Right lobe of liver (tissue), 4 donors: ENCODE measurements at regions not wholly inside any gene's neighbourhood (a gene's known extent, or its start where the extent isn't known, plus 50 kb on each side); places are given as distances from the start of the nearest gene placed in this dataset.

Experiments used
- POLR2A ChIP-seq: fragments of 450-650 bp; IDR thresholded peaks from one replicate; pipeline ENCODE4 v1.6.1; 2017; ENCODE audit warnings: antibody characterized with exemption, mild to moderate bottlenecking
- TF ChIP-seq, protein P1 (sequence below), 4 donors: fragments of 200-600 bp in 3 of 4; fragments of 450-650 bp in 1 of 4; IDR thresholded peaks; one replicate each; pipeline versions ENCODE4 v1.5.1 to v1.8.0; 2016 to 2022; ENCODE audit warnings: antibody characterized with exemption in 4 of 4, mild to moderate bottlenecking in 2 of 4
- donor health status: DM: no; HTN: no; CAD: no.
- donor health status: DM: no; HTN: no; CAD: no.
- donor health status: DM: no; HTN: yes; CAD: no.

DNA sequence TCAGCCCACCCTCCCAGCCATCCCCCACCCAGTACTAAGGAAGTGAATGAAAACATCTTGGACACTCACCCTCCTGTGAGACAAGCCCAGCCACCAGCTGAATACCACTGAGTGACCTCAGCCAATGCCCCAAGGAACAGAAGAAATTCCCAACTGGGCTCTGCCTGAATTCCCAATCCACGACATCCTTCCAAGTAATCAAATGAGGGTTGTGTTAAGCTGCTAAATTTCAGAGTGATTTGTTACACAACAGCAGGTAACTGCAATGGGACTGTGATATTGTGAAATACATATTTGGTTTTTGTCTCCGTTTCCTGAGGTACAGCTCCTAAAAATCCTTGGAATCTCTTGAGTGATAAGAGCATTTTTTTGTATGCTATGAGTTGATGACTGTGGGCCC is 578.7 kb upstream of the CDH11 start:
- TF ChIP-seq POLR2A = no peak
- TF ChIP-seq, protein P1, sequence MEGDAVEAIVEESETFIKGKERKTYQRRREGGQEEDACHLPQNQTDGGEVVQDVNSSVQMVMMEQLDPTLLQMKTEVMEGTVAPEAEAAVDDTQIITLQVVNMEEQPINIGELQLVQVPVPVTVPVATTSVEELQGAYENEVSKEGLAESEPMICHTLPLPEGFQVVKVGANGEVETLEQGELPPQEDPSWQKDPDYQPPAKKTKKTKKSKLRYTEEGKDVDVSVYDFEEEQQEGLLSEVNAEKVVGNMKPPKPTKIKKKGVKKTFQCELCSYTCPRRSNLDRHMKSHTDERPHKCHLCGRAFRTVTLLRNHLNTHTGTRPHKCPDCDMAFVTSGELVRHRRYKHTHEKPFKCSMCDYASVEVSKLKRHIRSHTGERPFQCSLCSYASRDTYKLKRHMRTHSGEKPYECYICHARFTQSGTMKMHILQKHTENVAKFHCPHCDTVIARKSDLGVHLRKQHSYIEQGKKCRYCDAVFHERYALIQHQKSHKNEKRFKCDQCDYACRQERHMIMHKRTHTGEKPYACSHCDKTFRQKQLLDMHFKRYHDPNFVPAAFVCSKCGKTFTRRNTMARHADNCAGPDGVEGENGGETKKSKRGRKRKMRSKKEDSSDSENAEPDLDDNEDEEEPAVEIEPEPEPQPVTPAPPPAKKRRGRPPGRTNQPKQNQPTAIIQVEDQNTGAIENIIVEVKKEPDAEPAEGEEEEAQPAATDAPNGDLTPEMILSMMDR (IDR thresholded peaks at IDR 0.05) = no peak
